A549 (cell line): ENCODE measurements at regions not wholly inside any gene's neighbourhood (a gene's known extent, or its start where the extent isn't known, plus 50 kb on each side); places are given as distances from the start of the nearest gene placed in this dataset.

Experiments
- ATAC-seq, 2 experiments: fragments of 200-7000 bp in 1 of 2; fragments of >200 bp in 1 of 2; cut with Nextera tagmentation in 1 of 2; cut with Tn5 transposase in 1 of 2; 3 replicates each; pipeline versions ENCODE4 v1.8.0 to v1.9.1; 2018 to 2020; ENCODE audit warnings: mild to moderate bottlenecking in 1 of 2, moderate library complexity in 1 of 2
- CTCF ChIA-PET: fragments of 300-600 bp; sonication (Branson Sonifier 250); formaldehyde crosslinking; extraction: SDS; loops from one replicate; lab custom pipeline; 2021; ENCODE audit warnings: antibody characterized with exemption, inconsistent platforms; lab: Yijun Ruan, JAX
- POLR2A ChIA-PET: fragments of 350-600 bp; formaldehyde crosslinking; extraction: SDS; loops from one replicate; lab custom pipeline; 2021; ENCODE audit warnings: antibody characterized with exemption, inconsistent platforms; lab: Yijun Ruan, JAX
- DNase-seq, 2 experiments: peaks; one replicate each; pipeline versions ENCODE4 v3.0.0 to v3.0.0-alpha.2; 2011 to 2016; ENCODE audit warnings: low read depth in 1 of 2, low spot score in 1 of 2
- FAIRE-seq: peaks from 2 replicates; lab custom pipeline; 2011; peaks lifted over from hg19 to GRCh38; lab: Jason Lieb, UNC
- H3K27ac ChIP-seq, 2 experiments: fragments of >200 bp; sonication (Bioruptor Twin); formaldehyde crosslinking; 3 replicates each; pipeline ENCODE4 v1.5.1; 2016 to 2017
- H3K4me1 ChIP-seq: fragments of >200 bp; sonication (Bioruptor Twin); formaldehyde crosslinking; 3 replicates; pipeline ENCODE4 v1.6.1; 2016
- H3K4me2 ChIP-seq: fragments of >200 bp; sonication (Bioruptor Twin); formaldehyde crosslinking; 3 replicates; pipeline ENCODE4 v1.6.1; 2016
- H3K4me3 ChIP-seq: fragments of >200 bp; sonication (Bioruptor Twin); formaldehyde crosslinking; 3 replicates; pipeline ENCODE4 v1.5.1; 2016
- H3K9me3 ChIP-seq: fragments of >200 bp; sonication (Bioruptor Twin); formaldehyde crosslinking; 3 replicates; pipeline ENCODE4 v1.6.1; 2016
- CEBPB ChIP-seq, 2 experiments: fragments of >200 bp in 1 of 2; sonication (Bioruptor Twin) in 1 of 2; formaldehyde crosslinking in 1 of 2; IDR thresholded peaks; 2 replicates each; pipeline ENCODE4 v1.6.1; 2012 to 2016
- EHMT2 ChIP-seq: fragments of 200-600 bp; sonication (generic); IDR thresholded peaks from 2 replicates; pipeline ENCODE4 v1.6.1; 2016; ENCODE audit warnings: antibody characterized with exemption, low read depth, mild to moderate bottlenecking, moderate library complexity
- EP300 ChIP-seq, 2 experiments: fragments of >200 bp; sonication (Bioruptor Twin); formaldehyde crosslinking; IDR thresholded peaks; 2 replicates in 1 of 2; 3 replicates in 1 of 2; pipeline ENCODE4 v1.6.1; 2016 to 2017
- ESRRA ChIP-seq: fragments of 150-350 bp; IDR thresholded peaks from 2 replicates; pipeline ENCODE4 v1.6.1; 2014; ENCODE audit warnings: mild to moderate bottlenecking, low read length, borderline replicate concordance
- FOSB ChIP-seq: fragments of 250-450 bp; sonication (Bioruptor Pico); IDR thresholded peaks from 2 replicates; pipeline ENCODE4 v1.5.0; 2020; ENCODE audit warnings: mild to moderate bottlenecking, moderate library complexity
- FOSL2 ChIP-seq, 2 experiments: fragments of 450-650 bp in 1 of 2; fragments of >200 bp in 1 of 2; sonication (Bioruptor Twin) in 1 of 2; formaldehyde crosslinking; IDR thresholded peaks; 2 replicates each; pipeline versions ENCODE4 v1.5.0 to v1.6.1; 2016 to 2020; ENCODE audit warnings: mild to moderate bottlenecking in 1 of 2, moderate library complexity in 1 of 2
- GATA3 ChIP-seq: IDR thresholded peaks from 2 replicates; pipeline ENCODE4 v1.6.1; 2012; ENCODE audit warnings: borderline replicate concordance
- HDAC2 ChIP-seq: fragments of 200-600 bp; sonication (generic); IDR thresholded peaks from 2 replicates; pipeline ENCODE4 v1.6.1; 2016
- HOXB13 ChIP-seq: fragments of 250-450 bp; sonication (Bioruptor Pico); IDR thresholded peaks from 2 replicates; pipeline ENCODE4 v1.5.0; 2020; ENCODE audit warnings: low read depth, mild to moderate bottlenecking, moderate library complexity
- JUNB ChIP-seq: fragments of >200 bp; sonication (Bioruptor Twin); formaldehyde crosslinking; IDR thresholded peaks from 2 replicates; pipeline ENCODE4 v1.6.1; 2016
- KDM1A ChIP-seq: fragments of 200-600 bp; sonication (generic); IDR thresholded peaks from 2 replicates; pipeline ENCODE4 v1.6.1; 2016; ENCODE audit warnings: low read depth, mild to moderate bottlenecking
- MAFK ChIP-seq: fragments of 450-650 bp; IDR thresholded peaks from 2 replicates; pipeline ENCODE4 v1.6.1; 2014; ENCODE audit not compliant: partially characterized antibody
- MAZ ChIP-seq: fragments of 150-350 bp; IDR thresholded peaks from 2 replicates; pipeline ENCODE4 v1.6.1; 2014; ENCODE audit warnings: antibody characterized with exemption, low read depth, low read length, borderline replicate concordance
- MYC ChIP-seq: IDR thresholded peaks from 2 replicates; pipeline ENCODE4 v1.6.1; 2012; ENCODE audit warnings: mild to moderate bottlenecking, inconsistent platforms, low read length, improper control_type of control experiment, borderline replicate concordance
- NR3C1 ChIP-seq: fragments of >200 bp; sonication (Bioruptor Twin); formaldehyde crosslinking; IDR thresholded peaks from 3 replicates; pipeline ENCODE4 v1.6.1; 2017
- RFX5 ChIP-seq: fragments of 450-650 bp; IDR thresholded peaks from 2 replicates; pipeline ENCODE4 v1.7.1; 2014; ENCODE audit warnings: antibody characterized with exemption, mild to moderate bottlenecking, moderate library complexity
- TFCP2L1 ChIP-seq: fragments of 250-450 bp; sonication (Bioruptor Pico); IDR thresholded peaks from 2 replicates; pipeline ENCODE4 v1.5.0; 2021; ENCODE audit warnings: mild to moderate bottlenecking
- ZFP36 ChIP-seq: fragments of 450-650 bp; IDR thresholded peaks from 2 replicates; pipeline ENCODE4 v1.6.1; 2014; ENCODE audit warnings: borderline replicate concordance; ENCODE audit not compliant: partially characterized antibody
- WGBS: methylation state at CpG from one replicate; pipeline ENCODE4 v1.1.6; 2017; ENCODE audit errors: missing lambda C conversion rate; 5-methylcytosine and 5-hydroxymethylcytosine counted together
- TF ChIP-seq, protein P1 (sequence below): IDR thresholded peaks from 2 replicates; pipeline ENCODE4 v1.6.1; 2012
- TF ChIP-seq, protein P2 (sequence below): IDR thresholded peaks from 2 replicates; pipeline ENCODE4 v1.6.1; 2012; ENCODE audit warnings: low read depth, borderline replicate concordance
- TF ChIP-seq, protein P3 (sequence below): fragments of 150-350 bp; IDR thresholded peaks from 2 replicates; pipeline ENCODE4 v1.6.1; 2014; ENCODE audit warnings: low read depth, mild to moderate bottlenecking, low read length
- TF ChIP-seq, protein P4 (sequence below): fragments of 450-650 bp; IDR thresholded peaks from 2 replicates; pipeline ENCODE4 v1.6.1; 2014; ENCODE audit warnings: antibody characterized with exemption

DNA sequence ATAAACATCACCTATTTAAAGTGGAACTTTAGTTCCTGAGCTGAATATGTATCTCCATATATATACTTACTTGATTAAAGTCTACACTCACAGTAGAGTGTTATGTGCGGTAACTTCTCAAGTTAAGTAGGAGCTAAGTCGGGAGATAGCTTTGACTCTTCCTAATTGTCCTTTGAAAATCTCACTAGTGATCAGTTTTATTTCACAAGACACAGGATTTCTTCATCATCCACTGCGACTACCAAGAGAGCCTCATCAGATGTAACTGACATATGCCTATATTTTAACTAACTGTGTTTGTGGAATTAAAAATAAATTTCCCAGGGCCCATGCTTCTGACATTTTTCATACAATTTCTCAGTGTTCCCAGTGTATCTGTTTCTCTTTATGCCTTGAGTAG, 1664.0 kb downstream of the EFNB2 start:
- no peak for FAIRE-seq
- DNase-seq, result no peak
- 30% methylated on average over 3 of the region's 3 CpGs for WGBS
- CTCF ChIA-PET, result interaction anchor here (0.7 kb wide), 2 partner anchors 50 to 1709 kb away, joined by 3 to 5 read pairs; no protein-coding TSS in a partner anchor
- Histone ChIP-seq H3K4me2 (no peak overlapping the region), H3K9me3 (no peaks in the 10 kb centered on the region), H3K27ac (no peak overlapping the region), H3K4me1 (no peaks in the 10 kb centered on the region), H3K4me3 (no peak overlapping the region)
- TF ChIP-seq CEBPB (IDR thresholded peaks at IDR 0.05), result no peak
- TF ChIP-seq EHMT2, result no peak
- TF ChIP-seq MAZ, result no peak
- TF ChIP-seq TFCP2L1 (CRISPR knock-in tag), result no peak
- no peak for TF ChIP-seq MAFK
- no peak for TF ChIP-seq HDAC2
- no peak for TF ChIP-seq MYC
- TF ChIP-seq NR3C1, result no peak
- no peak for TF ChIP-seq RFX5
- no peak for TF ChIP-seq FOSB (CRISPR knock-in tag)
- TF ChIP-seq, protein P1, sequence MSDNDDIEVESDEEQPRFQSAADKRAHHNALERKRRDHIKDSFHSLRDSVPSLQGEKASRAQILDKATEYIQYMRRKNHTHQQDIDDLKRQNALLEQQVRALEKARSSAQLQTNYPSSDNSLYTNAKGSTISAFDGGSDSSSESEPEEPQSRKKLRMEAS, result no peak
- no peak for TF ChIP-seq GATA3
- TF ChIP-seq JUNB, result no peak
- no peak for TF ChIP-seq FOSL2 (IDR thresholded peaks at IDR 0.05)
- TF ChIP-seq FOSL2 (CRISPR knock-in tag; IDR thresholded peaks at IDR 0.05), result no peak
- POLR2A ChIA-PET, result no interaction called here
- ATAC-seq, result no peak

DNA sequence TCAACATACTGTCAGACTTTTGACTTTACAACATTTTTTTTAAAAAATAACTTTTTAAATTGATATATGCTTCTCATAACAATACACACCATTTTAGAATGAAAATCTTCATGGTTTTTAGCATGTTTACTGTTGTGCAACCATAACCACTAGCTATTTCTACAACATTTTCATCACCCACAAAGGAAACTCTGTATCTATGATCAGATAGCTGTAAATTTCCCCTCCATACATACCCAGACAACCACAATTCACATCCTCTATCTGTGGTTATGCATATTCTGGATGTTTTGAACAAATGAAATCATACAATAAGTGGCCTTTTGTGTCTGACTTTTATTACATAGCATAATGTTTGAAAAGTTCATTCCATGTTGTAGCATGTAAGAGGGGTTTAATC, 1666.0 kb downstream of the EFNB2 start:
- FAIRE-seq, result no peak
- CTCF ChIA-PET, result no interaction called here
- no peak for ATAC-seq

DNA sequence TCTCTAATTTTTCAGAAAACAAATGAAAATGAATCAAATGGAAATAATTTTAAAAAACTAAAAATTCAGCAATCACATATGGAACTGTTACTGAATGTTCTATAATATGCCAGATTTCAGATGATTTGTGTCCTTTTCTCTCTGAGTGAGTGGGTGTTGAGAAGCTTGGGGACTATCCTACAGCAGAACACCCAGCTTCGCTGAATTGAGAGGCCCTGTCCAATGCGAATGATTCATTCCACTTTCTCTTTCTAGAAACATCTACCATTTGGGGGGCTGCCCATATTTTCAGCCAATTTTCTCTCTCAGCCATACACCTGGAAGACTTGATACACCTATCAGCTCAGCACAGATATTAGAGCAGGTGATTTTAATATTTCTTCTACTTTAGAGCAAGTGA, 1666.7 kb downstream of the EFNB2 start:
- H3K4me3 ChIP-seq, result no peak overlapping the region
- 21% methylated on average over 2 of the region's 2 CpGs for WGBS
- DNase-seq (no peak), FAIRE-seq (no peak), ATAC-seq (no peak)
- CTCF ChIA-PET, result no interaction called here
- H3K27ac ChIP-seq, result no peak overlapping the region
- no peaks in the 10 kb centered on the region for H3K4me1 ChIP-seq
- H3K9me3 ChIP-seq, result no peaks in the 10 kb centered on the region
- no peak overlapping the region for H3K4me2 ChIP-seq
- POLR2A ChIA-PET, result no interaction called here
- TF ChIP-seq EP300 (IDR thresholded peaks at IDR 0.05), result no peak

More for the DNA sequence above, 1666.0 kb downstream of the EFNB2 start:
- Histone ChIP-seq H3K4me3 (no peak overlapping the region), H3K9me3 (no peaks in the 10 kb centered on the region), H3K27ac (no peak overlapping the region), H3K4me1 (no peaks in the 10 kb centered on the region), H3K4me2 (no peak overlapping the region)
- no peak for DNase-seq
- TF ChIP-seq MAZ (no peak), FOSL2 (IDR thresholded peaks at IDR 0.05) (no peak), FOSL2 (CRISPR knock-in tag; IDR thresholded peaks at IDR 0.05) (no peak), ZFP36 (no peak), HOXB13 (no peak), JUNB (no peak), TFCP2L1 (CRISPR knock-in tag) (no peak), FOSB (CRISPR knock-in tag) (no peak), KDM1A (no peak), ESRRA (no peak)
- TF ChIP-seq, protein P2, sequence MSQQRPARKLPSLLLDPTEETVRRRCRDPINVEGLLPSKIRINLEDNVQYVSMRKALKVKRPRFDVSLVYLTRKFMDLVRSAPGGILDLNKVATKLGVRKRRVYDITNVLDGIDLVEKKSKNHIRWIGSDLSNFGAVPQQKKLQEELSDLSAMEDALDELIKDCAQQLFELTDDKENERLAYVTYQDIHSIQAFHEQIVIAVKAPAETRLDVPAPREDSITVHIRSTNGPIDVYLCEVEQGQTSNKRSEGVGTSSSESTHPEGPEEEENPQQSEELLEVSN, result no peak
- TF ChIP-seq, protein P1, result no peak
- TF ChIP-seq, protein P3, sequence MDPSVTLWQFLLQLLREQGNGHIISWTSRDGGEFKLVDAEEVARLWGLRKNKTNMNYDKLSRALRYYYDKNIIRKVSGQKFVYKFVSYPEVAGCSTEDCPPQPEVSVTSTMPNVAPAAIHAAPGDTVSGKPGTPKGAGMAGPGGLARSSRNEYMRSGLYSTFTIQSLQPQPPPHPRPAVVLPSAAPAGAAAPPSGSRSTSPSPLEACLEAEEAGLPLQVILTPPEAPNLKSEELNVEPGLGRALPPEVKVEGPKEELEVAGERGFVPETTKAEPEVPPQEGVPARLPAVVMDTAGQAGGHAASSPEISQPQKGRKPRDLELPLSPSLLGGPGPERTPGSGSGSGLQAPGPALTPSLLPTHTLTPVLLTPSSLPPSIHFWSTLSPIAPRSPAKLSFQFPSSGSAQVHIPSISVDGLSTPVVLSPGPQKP, result no peak
- TF ChIP-seq, protein P4, sequence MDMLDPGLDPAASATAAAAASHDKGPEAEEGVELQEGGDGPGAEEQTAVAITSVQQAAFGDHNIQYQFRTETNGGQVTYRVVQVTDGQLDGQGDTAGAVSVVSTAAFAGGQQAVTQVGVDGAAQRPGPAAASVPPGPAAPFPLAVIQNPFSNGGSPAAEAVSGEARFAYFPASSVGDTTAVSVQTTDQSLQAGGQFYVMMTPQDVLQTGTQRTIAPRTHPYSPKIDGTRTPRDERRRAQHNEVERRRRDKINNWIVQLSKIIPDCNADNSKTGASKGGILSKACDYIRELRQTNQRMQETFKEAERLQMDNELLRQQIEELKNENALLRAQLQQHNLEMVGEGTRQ, result no peak
- POLR2A ChIA-PET, result no interaction called here
